Fibroblast of skin of left biceps (primary cell): ENCODE measurements at regions not wholly inside any gene's neighbourhood (a gene's known extent, or its start where the extent isn't known, plus 50 kb on each side); places are given as distances from the start of the nearest gene placed in this dataset.
"Not testable (repeated sequence)": the region's sequence is repeated elsewhere in the genome, so short reads cannot be mapped to it uniquely, and the experiment has no call there.

Source experiments
- DNase-seq, 2 experiments: peaks; one replicate each; pipeline ENCODE4 v3.0.0-alpha.2; 2013; ENCODE audit warnings: low read depth in 2 of 2

DNA sequence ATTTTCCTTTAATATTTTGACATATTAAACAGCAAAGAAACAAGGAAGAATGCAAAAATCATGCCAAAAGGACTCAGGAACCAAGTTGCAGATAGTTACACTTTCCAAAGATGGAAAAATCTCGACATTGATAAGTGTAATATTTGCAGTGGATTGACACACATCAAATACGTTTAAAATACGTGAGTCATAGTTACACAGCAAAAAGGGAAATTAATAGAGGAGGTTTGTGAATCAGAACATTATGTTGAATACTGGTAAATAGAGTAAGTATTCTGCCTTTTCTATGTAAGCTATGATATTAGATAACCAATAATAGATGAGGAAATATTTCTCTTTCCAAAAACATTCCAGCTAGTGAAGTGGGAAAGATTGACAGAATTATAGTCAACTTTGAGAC is 1761.3 kb upstream of the IGFBP7 start:
- DNase-seq: no peak

DNA sequence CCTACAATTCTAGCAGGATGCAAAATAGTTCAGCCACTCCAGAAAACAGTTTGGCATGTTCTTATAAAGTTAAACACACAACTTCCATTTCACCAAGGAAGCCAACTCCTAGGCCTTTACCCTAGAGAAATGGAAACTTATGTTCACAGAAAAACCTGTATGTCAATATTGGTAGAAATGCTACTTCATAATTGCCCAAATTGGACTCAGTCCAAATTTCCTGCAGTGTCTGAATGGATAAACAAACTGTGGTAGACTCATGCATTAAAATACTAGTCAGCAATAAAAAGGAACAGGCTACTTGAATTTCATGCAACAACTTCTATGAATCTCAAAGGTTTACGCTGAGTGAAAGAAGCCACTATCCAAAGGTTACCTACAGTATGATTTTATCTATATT is 1738.8 kb upstream of the IGFBP7 start:
- DNase-seq: no peak

DNA sequence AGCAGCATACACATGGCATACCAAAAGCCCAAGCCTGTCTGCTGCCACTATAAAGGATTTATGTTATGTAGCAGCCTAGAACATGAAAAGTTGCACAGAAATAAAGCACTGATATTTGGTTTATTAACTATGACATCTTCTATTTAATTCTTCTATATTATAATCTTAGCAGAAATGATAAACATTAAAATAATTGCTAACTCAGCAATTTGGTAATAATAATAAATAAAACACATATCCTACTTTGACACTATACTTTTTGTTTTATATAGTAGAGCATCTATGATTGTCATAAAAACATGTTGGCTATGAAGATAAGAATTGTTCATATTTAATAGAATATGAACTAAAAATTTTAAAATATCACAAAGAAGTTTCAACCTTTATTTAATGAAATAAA is 1733.3 kb upstream of the IGFBP7 start:
- no peak for DNase-seq

DNA sequence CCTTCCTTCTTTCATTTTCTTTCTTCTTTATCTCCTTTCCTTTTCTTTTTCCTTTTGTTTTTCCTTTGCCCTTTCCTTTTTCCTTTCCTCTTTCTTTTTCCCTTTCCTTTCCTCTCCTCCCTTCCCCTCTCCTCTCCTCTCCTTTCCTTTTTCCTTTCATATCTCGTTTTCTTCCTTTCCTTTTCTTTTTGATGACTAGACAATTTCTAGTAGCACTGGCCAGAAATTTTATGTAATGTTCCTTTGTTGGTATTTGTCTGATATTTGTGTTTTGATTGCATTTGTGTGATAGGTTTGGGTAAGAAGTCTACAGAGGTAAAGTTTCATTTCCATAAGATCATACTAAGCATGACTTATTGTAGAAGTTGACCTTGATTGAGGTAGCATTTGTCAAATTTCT is 1722.9 kb upstream of the IGFBP7 start:
- DNase-seq: no peak

DNA sequence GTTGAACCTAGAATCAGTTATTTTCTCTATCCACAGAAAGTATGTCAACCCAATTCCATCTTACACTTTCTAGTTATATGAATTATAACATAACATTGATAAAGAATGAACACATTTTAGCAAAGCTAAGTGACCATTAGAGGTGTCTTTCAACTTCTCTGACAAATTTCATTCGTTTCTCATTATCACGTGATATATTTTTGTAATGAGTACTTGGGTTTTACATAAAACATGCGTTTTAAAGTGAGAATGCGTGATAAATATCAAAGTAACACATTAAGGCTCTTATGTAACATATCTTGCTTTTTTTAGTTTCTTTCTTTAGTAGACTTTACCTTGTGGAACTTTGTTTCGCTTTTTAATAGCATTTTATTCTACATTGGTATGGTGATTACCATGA is 1715.1 kb upstream of the IGFBP7 start:
- no peak for DNase-seq

DNA sequence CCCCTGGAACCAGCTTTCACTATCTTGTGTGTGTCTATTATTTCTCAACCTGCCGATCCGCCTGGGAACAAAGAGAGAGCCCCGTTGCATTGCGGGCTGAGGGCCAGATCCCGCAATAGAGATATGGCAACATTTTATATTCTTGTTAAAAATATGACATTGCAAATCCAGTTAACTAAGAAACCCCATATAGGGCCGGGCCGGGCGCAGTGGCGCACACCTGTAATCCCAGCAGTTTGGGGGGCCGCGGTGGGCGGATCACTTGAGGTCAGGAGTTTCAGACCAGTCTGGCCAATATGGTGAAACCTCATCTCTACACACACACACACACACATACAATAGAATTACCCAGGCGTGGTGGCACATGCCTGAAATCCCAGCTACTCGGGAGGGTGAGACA is 1708.4 kb upstream of the IGFBP7 start:
- not testable (repeated sequence) for DNase-seq

DNA sequence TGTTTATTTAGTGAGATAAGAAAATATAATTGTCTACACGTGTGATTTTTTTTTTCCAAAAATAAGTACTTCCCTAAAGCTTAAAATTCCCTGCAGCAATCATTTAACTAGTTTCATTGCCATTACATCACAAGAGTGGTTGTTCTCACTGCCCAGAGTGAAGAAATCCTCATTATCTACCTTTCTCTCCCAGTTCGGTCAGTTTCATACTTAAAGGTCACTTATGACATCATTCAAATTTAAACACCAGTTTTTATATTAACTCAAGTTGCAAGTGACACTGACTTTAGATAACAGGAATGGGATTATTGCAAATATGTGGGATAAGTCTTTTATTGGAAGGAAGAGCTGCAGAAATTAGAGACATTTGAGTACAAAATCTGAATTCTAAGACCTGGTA is 1699.8 kb upstream of the IGFBP7 start:
- DNase-seq: no peak

DNA sequence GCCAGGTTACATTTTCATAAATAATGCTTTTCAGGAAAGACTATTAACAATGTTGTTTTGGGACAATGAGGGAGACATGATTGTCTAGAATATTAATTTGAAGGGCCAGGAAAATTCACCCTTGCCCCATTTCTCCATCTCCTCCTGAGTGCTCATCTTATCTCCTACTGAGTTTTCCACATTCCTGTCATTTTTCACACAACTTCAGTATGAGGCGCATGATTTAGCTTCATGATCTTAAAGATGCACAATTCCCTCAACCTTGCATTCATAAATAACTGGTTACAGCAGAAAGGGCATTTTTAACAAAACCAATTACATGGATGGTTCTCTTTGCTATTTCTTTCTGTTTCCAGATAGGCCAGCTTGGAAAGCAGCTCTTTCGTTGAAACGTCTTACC is 1699.2 kb upstream of the IGFBP7 start:
- no peak for DNase-seq

DNA sequence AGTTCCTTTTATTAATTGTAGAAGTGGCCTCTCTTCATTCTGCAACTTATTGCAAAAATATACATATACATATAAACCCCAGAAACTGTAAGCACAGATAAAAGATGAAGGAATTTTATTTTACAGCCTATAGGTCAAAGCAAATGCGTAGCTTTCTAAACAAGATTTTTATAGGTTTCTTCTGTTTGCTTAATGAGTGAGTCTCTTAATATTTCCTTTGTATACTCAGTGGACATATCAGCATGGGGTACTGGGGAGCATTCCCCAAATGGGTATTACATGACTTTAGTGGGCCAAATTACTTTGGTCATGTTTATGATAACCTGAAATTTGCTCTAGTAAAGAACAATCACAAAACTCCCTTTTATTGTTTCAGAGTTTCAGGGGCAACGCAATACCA is 1698.6 kb upstream of the IGFBP7 start:
- no peak for DNase-seq

DNA sequence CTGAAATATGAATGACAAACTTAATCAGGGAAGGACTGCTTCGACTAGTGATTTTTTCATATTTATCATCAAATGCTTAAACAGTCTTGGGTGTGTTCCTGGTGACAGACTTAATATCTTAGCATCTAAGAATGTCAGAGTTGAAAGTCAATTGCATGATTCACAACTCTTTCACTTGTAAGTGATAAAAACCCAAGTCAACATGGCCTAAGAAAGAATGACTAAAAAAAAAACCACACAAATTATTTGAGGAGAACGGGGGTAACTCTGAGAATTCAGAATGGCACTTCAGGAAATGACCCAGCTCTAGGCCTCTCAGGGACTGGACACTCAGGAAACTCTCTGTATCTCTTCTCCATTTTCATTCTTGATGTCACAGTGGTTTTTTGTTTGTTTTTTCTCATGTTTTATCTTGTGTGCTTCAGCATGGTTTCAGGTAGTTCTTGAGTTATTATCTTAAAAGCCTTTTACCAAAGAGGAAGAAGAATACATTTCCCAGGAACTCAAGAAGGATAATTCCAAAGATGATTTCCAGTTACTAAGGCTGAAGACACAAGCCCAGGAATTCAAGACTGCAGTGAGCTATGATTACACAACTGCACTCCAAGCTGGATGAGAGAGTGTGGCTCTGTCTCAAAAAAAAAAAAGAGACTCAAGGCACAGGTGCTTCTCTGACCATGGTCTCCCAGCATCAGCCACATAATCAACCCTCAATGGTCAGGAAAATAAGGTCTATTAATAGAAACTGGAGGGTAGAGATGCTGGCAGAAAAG is 1697.8 kb upstream of the IGFBP7 start:
- no peak for DNase-seq

DNA sequence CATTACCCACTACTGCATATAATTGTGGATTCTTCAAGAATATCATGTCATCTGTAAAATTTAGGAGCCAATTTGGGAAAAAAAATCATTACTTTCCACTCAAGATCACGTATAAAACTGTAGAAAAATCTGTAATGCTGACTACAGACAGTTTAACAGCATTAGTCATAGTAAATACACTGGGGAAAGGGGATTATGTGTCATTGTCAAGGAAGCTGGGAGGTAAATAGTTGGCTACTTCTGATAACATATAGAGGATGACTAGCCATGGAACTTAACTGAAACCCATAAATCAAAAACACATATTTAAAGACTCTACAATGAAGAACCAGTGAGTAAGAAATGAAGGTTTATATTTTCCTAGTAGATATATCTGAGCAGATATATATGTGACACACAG is 1666.4 kb upstream of the IGFBP7 start:
- peak; percentile 50 to 52 for DNase-seq

DNA sequence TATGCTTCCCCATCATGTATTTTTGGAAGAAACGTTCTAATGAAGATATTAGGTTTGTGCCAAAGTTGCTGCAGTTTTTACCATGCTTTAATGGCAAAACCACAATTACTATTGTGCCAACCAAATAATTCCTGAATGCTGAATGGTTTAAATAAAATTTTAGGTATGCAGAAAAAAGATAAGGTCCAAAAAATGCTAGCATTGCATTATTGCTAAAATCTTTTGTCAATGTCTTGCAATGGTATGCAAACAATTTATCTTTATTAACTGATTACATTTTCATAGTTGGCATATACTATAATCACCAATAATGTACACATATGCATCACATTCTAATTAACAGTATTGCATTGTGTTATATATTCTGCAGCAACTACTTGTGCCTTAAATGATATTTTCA is 1657.4 kb upstream of the IGFBP7 start:
- DNase-seq: no peak

DNA sequence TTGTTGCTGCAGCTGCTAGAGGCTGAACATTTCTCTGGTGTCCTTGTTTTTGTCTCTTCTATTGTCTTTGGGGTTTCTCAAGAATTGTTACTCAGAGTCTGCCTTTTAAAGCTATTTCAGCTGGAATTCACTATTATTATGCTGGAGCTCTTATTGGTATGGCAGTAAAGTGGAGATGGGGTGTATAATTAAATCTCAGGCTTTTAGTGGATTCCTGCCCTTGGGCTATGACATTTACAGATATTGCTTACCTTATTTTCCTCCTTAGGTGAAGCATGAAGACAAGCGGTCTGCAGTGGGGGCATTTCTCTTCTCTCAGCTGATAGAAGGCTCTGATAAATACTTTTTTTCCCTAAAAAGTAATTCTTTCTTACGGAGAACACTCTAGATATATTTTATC is 1656.6 kb upstream of the IGFBP7 start:
- DNase-seq: no peak

DNA sequence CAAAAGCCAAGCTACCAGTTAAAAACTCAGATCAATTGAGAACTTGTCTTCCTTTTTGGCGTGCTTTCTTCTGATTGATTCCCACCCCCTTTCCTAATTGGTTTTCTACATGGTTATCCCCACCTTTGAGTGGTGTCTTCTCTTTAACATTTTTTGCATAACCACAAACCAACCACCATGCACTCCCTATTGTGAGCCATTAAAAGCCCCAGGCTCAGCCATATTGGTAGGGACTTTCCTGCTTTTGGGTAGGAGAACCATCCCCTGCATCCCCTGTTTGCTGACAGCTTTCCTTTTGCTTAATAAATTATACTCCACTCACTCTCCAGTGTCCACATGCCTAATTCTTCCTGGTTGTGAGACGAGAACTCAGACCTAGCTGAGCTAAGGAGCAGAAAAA is 1651.4 kb upstream of the IGFBP7 start:
- DNase-seq: no peak

DNA sequence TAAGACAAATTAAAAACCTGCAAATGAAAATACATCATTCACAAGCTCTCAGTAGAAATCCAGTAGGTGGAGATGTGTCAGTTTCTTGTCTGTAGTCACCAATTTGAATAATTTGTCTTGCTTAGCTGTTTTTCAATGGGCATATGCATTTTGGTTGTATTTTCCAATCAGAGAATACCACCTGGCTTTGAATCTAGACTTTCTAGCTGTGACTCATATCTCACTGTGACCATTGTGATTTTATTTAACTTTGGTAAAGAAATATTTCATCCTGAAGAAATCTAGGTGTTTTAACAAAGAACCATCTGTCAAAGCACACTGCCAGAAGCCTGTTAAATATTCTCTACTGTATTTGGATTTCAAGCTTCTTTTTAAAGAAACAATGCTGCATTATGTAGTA is 1650.6 kb upstream of the IGFBP7 start:
- DNase-seq: no peak

DNA sequence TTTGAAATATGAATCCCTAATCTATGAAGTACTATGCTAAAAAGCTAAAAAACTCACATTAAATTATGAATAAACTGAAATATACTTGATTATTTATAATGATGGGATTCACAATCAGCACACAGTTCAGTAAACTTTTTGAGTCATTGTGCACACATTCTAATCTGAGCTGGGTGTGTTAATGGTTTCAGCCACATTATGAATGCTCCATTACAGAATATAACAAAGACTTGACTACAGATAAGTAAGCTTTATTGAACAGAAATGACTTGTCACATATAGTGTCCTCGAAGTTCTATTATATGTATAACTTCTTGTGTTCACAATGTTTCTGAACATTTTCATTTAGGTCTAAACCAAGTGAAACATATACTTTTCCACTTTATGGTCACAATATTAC is 1649.9 kb upstream of the IGFBP7 start:
- DNase-seq: no peak

DNA sequence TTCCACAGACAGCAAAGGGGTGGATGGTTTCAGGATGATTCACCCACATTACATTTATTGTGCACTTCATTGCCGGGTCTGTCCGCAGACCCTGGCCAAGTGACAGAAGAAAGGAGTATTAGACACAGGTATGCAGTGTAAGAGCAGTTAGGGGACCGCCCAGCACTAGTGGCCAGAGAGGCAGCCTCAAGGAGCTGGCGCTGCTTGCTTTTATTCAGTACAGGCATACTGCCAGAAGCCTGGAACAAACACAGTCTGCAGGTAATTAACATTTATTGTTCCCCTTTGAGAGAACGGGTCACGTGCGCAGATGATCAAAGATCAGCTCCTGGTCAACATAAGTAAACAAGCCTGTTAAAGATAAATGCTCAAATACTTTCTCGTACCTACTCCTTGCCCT is 1639.0 kb upstream of the IGFBP7 start:
- no peak for DNase-seq

DNA sequence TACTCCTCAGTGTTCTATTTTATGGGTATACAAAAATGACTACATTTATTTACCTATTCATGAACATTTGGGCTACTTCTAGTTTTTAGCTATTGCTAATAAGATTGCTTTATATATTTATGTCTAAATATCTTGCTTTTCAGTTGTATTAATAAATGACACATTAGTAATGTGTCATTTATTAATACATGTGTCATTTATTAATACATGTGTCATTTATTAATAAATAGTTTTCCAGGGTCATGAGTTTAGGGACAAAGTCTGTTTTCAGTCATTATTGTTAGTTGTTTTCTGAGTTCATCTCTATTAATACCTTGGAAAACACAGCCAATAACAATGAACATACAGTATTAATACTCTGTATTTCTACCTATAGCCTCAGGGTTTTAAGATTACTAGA is 1630.7 kb upstream of the IGFBP7 start:
- DNase-seq: no peak

DNA sequence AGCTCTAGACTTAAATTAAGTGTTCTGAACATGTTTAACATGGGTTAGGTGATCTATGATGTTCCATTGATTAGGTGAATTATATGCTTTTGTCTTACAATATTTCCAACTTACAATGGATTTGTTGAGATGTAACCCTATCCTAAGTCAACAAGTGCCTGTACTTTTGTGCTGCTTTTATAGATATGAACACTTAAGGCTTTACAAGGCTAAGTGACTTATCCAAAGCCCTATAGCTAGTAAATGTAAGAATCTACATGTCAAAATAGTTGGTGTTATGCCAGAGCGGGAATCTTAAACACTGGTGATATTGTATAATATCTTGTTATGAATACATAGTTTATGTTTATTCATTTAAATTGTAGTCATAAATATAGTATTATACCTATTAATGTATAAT is 1629.1 kb upstream of the IGFBP7 start:
- no peak for DNase-seq

DNA sequence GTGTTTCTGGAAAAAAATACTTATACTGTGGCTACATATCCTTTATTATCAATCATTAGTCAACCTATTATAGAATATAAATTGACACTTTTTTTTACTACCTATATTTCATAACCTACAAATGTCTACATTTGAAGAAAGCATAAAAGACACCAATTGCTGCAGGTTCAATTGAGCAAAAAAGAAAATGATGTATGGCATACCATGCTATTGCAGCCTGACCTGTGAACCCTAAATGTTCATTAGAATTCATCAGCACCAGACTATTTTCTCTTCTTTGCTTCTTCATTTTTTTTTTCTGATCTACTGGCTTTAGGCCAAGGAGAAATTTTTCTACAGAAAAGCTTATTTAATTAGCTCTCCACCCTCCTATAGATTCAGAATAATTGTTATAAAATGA is 1628.2 kb upstream of the IGFBP7 start:
- no peak for DNase-seq

DNA sequence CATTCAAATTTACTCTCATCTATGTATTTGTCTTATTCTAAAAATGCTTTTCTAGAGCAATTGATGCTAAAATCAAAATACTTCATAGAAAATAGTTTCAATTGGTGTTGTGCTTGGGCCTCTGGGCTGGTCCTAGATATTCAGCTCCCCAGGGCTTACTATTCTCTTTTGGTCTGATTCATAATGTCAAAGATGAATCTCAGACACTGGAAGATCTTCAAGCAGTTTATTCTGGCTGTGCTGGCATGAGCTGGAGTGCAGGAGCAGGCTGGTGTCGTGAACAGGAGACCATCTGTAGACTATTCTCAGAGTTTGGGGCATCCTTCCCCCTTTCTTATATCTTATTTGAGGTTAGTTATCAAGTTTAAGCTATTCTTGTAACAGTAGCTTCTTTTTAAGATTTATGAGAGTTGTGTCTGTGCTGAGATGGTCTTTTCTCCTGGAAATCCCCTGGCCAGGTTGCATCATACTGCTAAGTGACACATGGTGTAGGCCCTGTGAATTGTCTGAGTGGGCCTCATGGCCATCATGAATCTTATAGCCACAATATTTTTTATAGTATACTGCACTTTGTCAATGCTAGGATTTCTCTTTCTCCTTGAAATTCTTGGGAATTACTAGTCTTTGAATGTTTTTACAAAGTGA is 1624.0 kb upstream of the IGFBP7 start:
- DNase-seq: no peak

DNA sequence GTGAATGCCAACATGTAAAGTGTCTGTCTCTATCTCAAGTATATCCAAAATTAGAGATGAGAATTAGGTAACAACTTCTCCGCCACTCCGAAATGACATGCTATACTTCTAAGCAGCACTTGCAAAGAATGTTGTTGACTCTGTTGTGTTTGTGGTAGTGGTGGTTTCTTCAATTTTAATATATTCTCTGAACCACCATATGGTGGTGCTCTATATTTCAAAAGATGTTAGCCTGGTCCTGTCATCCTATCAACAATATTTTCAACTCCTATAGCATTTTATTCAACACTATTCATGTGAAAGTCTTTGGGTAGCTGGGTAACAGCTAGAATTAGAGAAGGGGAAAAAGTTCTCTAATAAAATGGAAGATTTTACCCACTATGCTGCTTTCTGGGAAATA is 1622.8 kb upstream of the IGFBP7 start:
- DNase-seq: no peak

DNA sequence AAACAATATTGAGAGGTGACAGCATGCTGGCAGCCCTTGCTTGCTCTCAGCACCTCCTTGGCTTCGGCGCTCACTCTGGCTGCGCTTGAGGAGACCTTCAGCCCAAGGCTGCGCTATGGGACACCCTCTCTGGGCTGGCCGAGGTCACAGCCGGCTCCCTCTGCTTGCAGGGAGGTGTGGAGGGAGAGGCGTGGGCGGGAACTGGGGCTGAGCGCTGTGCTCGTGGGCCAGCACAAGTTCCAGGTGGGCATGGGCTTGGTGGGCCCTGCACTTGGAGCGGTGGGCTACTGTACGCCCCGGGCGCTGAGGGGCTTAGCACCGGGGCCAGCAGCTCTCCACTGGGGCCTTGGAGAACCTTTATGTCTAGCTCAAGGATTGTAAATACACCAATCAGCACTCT is 1613.8 kb upstream of the IGFBP7 start:
- no peak for DNase-seq

DNA sequence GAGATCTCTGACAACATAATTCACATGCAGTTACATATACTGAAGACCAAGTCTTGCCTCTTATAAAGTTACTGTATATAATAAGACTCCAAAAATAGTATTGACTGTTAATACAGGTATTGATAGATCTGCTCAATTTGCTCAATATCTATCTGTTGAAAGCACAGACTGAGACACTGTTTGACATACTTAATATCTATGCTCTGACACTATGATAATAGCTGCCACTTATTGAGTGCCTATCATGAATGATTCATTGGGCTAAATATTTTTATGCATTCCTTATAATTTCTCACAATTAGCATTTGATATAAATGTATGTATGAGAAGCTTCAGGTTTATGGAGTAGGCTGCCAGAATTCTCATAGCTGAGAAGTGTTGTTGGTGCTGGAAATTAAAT is 1600.9 kb upstream of the IGFBP7 start:
- DNase-seq: no peak
